ENCODE measurements at regions not wholly inside any gene's neighbourhood (a gene's known extent, or its start where the extent isn't known, plus 50 kb on each side); places are given as distances from the start of the nearest gene placed in this dataset.
"Not testable (repeated sequence)": the region's sequence is repeated elsewhere in the genome, so short reads cannot be mapped to it uniquely, and the experiment has no call there.

GRCh38 chr1:234791615-234792014, 181.6 kb upstream of the IRF2BP2 start:
- H3K4me3 Mint-ChIP-seq (ENCODE audit: unreplicated experiment); intact Hi-C loops (cut with micrococcal nuclease); CTCF ChIA-PET: not testable (repeated sequence)

GRCh38 chr1:234790333-234790732, 180.4 kb upstream of the IRF2BP2 start:
- BruUV-seq (replicated peaks); H3K4me3 Mint-ChIP-seq (ENCODE audit: unreplicated experiment); intact Hi-C loops (cut with micrococcal nuclease); H3K27ac Mint-ChIP-seq (ENCODE audit: low read depth, unreplicated experiment); H3K27me3 Mint-ChIP-seq (ENCODE audit: insufficient read depth, unreplicated experiment); H3K4me1 Mint-ChIP-seq (ENCODE audit: insufficient read depth, unreplicated experiment); CTCF ChIA-PET; POLR2A ChIA-PET; H3K9me3 Mint-ChIP-seq (ENCODE audit: unreplicated experiment); H3K36me3 Mint-ChIP-seq (ENCODE audit: insufficient read depth, unreplicated experiment); DNase-seq (ENCODE audit: unreplicated experiment): not testable (repeated sequence)

More at GRCh38 chr1:234791615-234792014, 181.6 kb upstream of the IRF2BP2 start:
- BruUV-seq (replicated peaks); H3K9me3 Mint-ChIP-seq (ENCODE audit: unreplicated experiment); POLR2A ChIA-PET; H3K4me1 Mint-ChIP-seq (ENCODE audit: insufficient read depth, unreplicated experiment); H3K27ac Mint-ChIP-seq (ENCODE audit: low read depth, unreplicated experiment); DNase-seq (ENCODE audit: unreplicated experiment); H3K27me3 Mint-ChIP-seq (ENCODE audit: insufficient read depth, unreplicated experiment); H3K36me3 Mint-ChIP-seq (ENCODE audit: insufficient read depth, unreplicated experiment): not testable (repeated sequence)

- intact Hi-C loops (cut with micrococcal nuclease); DNase-seq (ENCODE audit: unreplicated experiment); CTCF ChIA-PET; H3K4me3 Mint-ChIP-seq (ENCODE audit: unreplicated experiment); H3K4me1 Mint-ChIP-seq (ENCODE audit: insufficient read depth, unreplicated experiment); H3K36me3 Mint-ChIP-seq (ENCODE audit: insufficient read depth, unreplicated experiment); H3K9me3 Mint-ChIP-seq (ENCODE audit: unreplicated experiment); H3K27me3 Mint-ChIP-seq (ENCODE audit: insufficient read depth, unreplicated experiment); POLR2A ChIA-PET; H3K27ac Mint-ChIP-seq (ENCODE audit: low read depth, unreplicated experiment); BruUV-seq (replicated peaks): not testable (repeated sequence)
These were observed 177.1 kb upstream of the IRF2BP2 start for GRCh38 chr1:234787011-234787584.

- intact Hi-C loops (cut with micrococcal nuclease); DNase-seq (ENCODE audit: unreplicated experiment); H3K4me1 Mint-ChIP-seq (ENCODE audit: insufficient read depth, unreplicated experiment); CTCF ChIA-PET; BruUV-seq (replicated peaks); H3K36me3 Mint-ChIP-seq (ENCODE audit: insufficient read depth, unreplicated experiment); H3K9me3 Mint-ChIP-seq (ENCODE audit: unreplicated experiment); H3K27me3 Mint-ChIP-seq (ENCODE audit: insufficient read depth, unreplicated experiment): not testable (repeated sequence)
- Mint-ChIP-seq H3K4me3 (ENCODE audit: unreplicated experiment) (peak overlapping the region; percentile 44), H3K27ac (ENCODE audit: low read depth, unreplicated experiment) (peak overlapping the region; percentile 46)
- POLR2A ChIA-PET, result interaction anchor here (0.6 kb wide), 1 partner anchor 394 kb away, joined by 4 read pairs; no protein-coding TSS in a partner anchor
These were observed 175.9 kb upstream of the IRF2BP2 start for GRCh38 chr1:234785922-234786321.

DNA sequence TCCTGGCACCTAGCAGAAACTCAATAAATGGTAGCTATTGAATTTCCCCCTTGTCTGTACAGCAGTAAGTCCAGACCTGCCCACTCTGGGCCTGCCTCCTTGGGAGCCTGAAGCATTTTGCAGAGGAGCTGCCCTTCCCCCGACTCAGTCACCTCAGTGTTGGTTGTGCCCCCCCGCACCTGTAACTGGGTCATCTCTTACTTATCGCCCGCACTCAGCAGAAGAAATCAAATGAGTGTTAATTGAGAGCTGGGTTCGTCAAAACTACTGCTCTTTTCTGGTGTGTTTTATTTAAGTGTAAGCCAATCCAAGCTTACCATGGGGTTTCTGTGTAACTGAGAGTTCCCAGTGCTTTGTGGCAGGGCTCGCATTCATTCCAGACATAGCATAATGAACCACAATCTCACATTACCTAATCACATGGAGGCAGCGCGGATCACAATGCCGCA, 175.5 kb upstream of the IRF2BP2 start:
- BruUV-seq (replicated peaks); POLR2A ChIA-PET; intact Hi-C loops (cut with micrococcal nuclease); H3K36me3 Mint-ChIP-seq (ENCODE audit: insufficient read depth, unreplicated experiment); H3K4me1 Mint-ChIP-seq (ENCODE audit: insufficient read depth, unreplicated experiment); H3K27me3 Mint-ChIP-seq (ENCODE audit: insufficient read depth, unreplicated experiment); CTCF ChIA-PET; H3K9me3 Mint-ChIP-seq (ENCODE audit: unreplicated experiment): not testable (repeated sequence)
- Mint-ChIP-seq H3K4me3 (ENCODE audit: unreplicated experiment) (peak overlapping the region; percentile 44), H3K27ac (ENCODE audit: low read depth, unreplicated experiment) (peak overlapping the region; percentile 46)
- peak; percentile 63 for DNase-seq (ENCODE audit: unreplicated experiment)

GRCh38 chr1:234784108-234784507, 174.1 kb upstream of the IRF2BP2 start:
- BruUV-seq (replicated peaks); H3K9me3 Mint-ChIP-seq (ENCODE audit: unreplicated experiment); DNase-seq (ENCODE audit: unreplicated experiment); intact Hi-C loops (cut with micrococcal nuclease); H3K36me3 Mint-ChIP-seq (ENCODE audit: insufficient read depth, unreplicated experiment); H3K4me1 Mint-ChIP-seq (ENCODE audit: insufficient read depth, unreplicated experiment); H3K4me3 Mint-ChIP-seq (ENCODE audit: unreplicated experiment); CTCF ChIA-PET; POLR2A ChIA-PET; H3K27ac Mint-ChIP-seq (ENCODE audit: low read depth, unreplicated experiment); H3K27me3 Mint-ChIP-seq (ENCODE audit: insufficient read depth, unreplicated experiment): not testable (repeated sequence)

GRCh38 chr1:234782791-234783190, 172.8 kb upstream of the IRF2BP2 start:
- H3K4me1 Mint-ChIP-seq (ENCODE audit: insufficient read depth, unreplicated experiment), result peaks cover 7% of the 10 kb centered on the region
- no peak for DNase-seq (ENCODE audit: unreplicated experiment)
- no peak for TF ChIP-seq CTCF (IDR thresholded peaks at IDR 0.05; ENCODE audit: unreplicated experiment)
- no peak overlapping the region for H3K4me3 Mint-ChIP-seq (ENCODE audit: unreplicated experiment)
- H3K9me3 Mint-ChIP-seq (ENCODE audit: unreplicated experiment), result no peaks in the 10 kb centered on the region
- no TSS peak for BruUV-seq (replicated peaks)
- intact Hi-C loops (cut with micrococcal nuclease), result no loop called here
- H3K27me3 Mint-ChIP-seq (ENCODE audit: insufficient read depth, unreplicated experiment), result no peaks in the 10 kb centered on the region
- H3K27ac Mint-ChIP-seq (ENCODE audit: low read depth, unreplicated experiment), result no peak overlapping the region
- ChIA-PET CTCF (interaction anchor here (1.0 kb wide), 1 partner anchor 9 kb away, joined by 3 read pairs; no protein-coding TSS in a partner anchor), POLR2A (interaction anchor here (0.7 to 0.9 kb wide), 3 partner anchors 10 to 171 kb away, joined by 3 read pairs; no protein-coding TSS in a partner anchor)
- no peaks in the 10 kb centered on the region for H3K36me3 Mint-ChIP-seq (ENCODE audit: insufficient read depth, unreplicated experiment)
